K562 (cell line): ENCODE measurements at regions not wholly inside any gene's neighbourhood (a gene's known extent, or its start where the extent isn't known, plus 50 kb on each side); places are given as distances from the start of the nearest gene placed in this dataset.

Experiments used
- ATAC-seq: fragments of 200-7000 bp; cut with Tn5 transposase; 3 replicates; pipeline ENCODE4 v1.9.1; 2020; ENCODE audit warnings: moderate library complexity
- BruUV-seq: library from RNA; stranded (reverse); fragments of 400-500 nt; replicated peaks from 2 replicates; lab custom pipeline; 2021; lab: Mats Ljungman, UMichigan
- CTCF ChIA-PET: fragments of 300-600 bp; formaldehyde crosslinking; extraction: SDS; loops from one replicate; lab custom pipeline; 2021; ENCODE audit warnings: low intra/inter-chr PET ratio; lab: Yijun Ruan, JAX
- POLR2A ChIA-PET: fragments of 300-600, 350-650 bp; sonication (Branson Sonifier 250); formaldehyde crosslinking; extraction: SDS; loops from one replicate; lab custom pipeline; 2021; ENCODE audit warnings: antibody characterized with exemption, inconsistent platforms; lab: Yijun Ruan, JAX
- DNase-seq, 4 experiments: peaks; one replicate each; pipeline versions ENCODE4 v3.0.0 to v3.0.0-alpha.2; 2011 to 2018; ENCODE audit warnings: low spot score in 3 of 4, mixed read lengths in 3 of 4; ENCODE audit errors: extremely low read depth in 1 of 4
- FAIRE-seq: peaks from 2 replicates; lab custom pipeline; 2011; peaks lifted over from hg19 to GRCh38; lab: Jason Lieb, UNC
- H2AFZ ChIP-seq: 2 replicates; pipeline ENCODE4 v1.6.0; 2011; ENCODE audit warnings: low read depth, low read length, control low read depth, inconsistent platforms
- H3K27ac ChIP-seq: fragments of 200-600 bp; 3 replicates; pipeline ENCODE4 v1.8.0; 2011; ENCODE audit warnings: low read depth, mild to moderate bottlenecking, control low read depth, inconsistent platforms, low read length, moderate library complexity, mixed read lengths; ENCODE audit errors: extremely low read depth
- H3K27me3 ChIP-seq, 2 experiments: fragments of 300-600 bp in 1 of 2; 2 replicates in 1 of 2; 3 replicates in 1 of 2; pipeline versions ENCODE4 v1.6.0 to v1.8.0; 2011; ENCODE audit warnings: inconsistent platforms in 2 of 2, low read length in 2 of 2, mild to moderate bottlenecking in 1 of 2, mixed read lengths in 1 of 2, moderate library complexity in 1 of 2; ENCODE audit not compliant: control insufficient read depth in 2 of 2, insufficient read depth in 2 of 2
- H3K36me3 ChIP-seq: fragments of 300-600 bp; 3 replicates; pipeline ENCODE4 v1.8.0; 2011; ENCODE audit warnings: mild to moderate bottlenecking, low read length, inconsistent platforms; ENCODE audit not compliant: control insufficient read depth, insufficient read depth
- H3K4me1 ChIP-seq, 2 experiments: fragments of 200-600 bp in 1 of 2; replicated peaks in 1 of 2; 2 replicates in 1 of 2; 3 replicates in 1 of 2; pipeline versions ENCODE4 v1.5.1 to v1.8.0; 2011; ENCODE audit warnings: inconsistent platforms in 2 of 2, low read length in 2 of 2, mild to moderate bottlenecking in 1 of 2, mixed read lengths in 1 of 2, moderate library complexity in 1 of 2; ENCODE audit not compliant: control insufficient read depth in 2 of 2, insufficient read depth in 2 of 2
- H3K4me2 ChIP-seq: 2 replicates; pipeline ENCODE4 v1.6.1; 2011; ENCODE audit warnings: low read length, control low read depth, inconsistent platforms, mixed read lengths; ENCODE audit not compliant: insufficient read depth
- H3K4me3 ChIP-seq: fragments of 200-600 bp; sonication (generic), shearing (Covaris generic); 2 replicates; pipeline ENCODE4 v1.5.1; 2016; ENCODE audit warnings: control low read depth, inconsistent platforms
- H3K79me2 ChIP-seq: fragments of 200-600 bp; 3 replicates; pipeline ENCODE4 v1.8.0; 2011; ENCODE audit warnings: low read length, inconsistent platforms; ENCODE audit not compliant: control insufficient read depth, insufficient read depth
- H3K9ac ChIP-seq, 2 experiments: 2 replicates each; pipeline versions ENCODE4 v1.6.0 to v1.6.1; 2011; ENCODE audit warnings: low read depth in 2 of 2, low read length in 2 of 2, control low read depth in 1 of 2, inconsistent platforms in 1 of 2, mild to moderate bottlenecking in 1 of 2, mixed read lengths in 1 of 2; ENCODE audit not compliant: insufficient read depth in 1 of 2
- H3K9me1 ChIP-seq: one replicate; pipeline ENCODE4 v1.6.0; 2011; ENCODE audit warnings: inconsistent platforms, mild to moderate bottlenecking, low read length, moderate library complexity; ENCODE audit not compliant: control insufficient read depth, insufficient read depth
- H3K9me3 ChIP-seq: replicated peaks from 2 replicates; pipeline ENCODE4 v1.5.1; 2011; ENCODE audit warnings: low read depth, low read length, inconsistent platforms; ENCODE audit not compliant: control insufficient read depth, insufficient read depth
- H4K20me1 ChIP-seq: replicated peaks from 2 replicates; pipeline ENCODE4 v1.6.1; 2011; ENCODE audit warnings: low read length, inconsistent platforms, mixed read lengths; ENCODE audit not compliant: control insufficient read depth, insufficient read depth
- FOXK2 ChIP-seq, 2 experiments: fragments of 450-650 bp; IDR thresholded peaks in 1 of 2; conservative IDR thresholded peaks in 1 of 2; 2 replicates each; pipeline ENCODE4 v1.6.1; 2016; ENCODE audit warnings: low read depth in 2 of 2, mild to moderate bottlenecking in 1 of 2
- TEAD1 ChIP-seq, 2 experiments: fragments of 450-650 bp in 1 of 2; sonication (generic) in 1 of 2; formaldehyde crosslinking; IDR thresholded peaks; 2 replicates each; pipeline versions ENCODE4 v1.4.0 to v1.8.0; 2020 to 2022; ENCODE audit warnings: mild to moderate bottlenecking in 2 of 2, missing genetic modification reagents in 1 of 2
- WGBS: fragments of 100-300 bp; shearing (Covaris generic); methylation state at CpG from one replicate; pipeline ENCODE4 v1.1.6; 2016; ENCODE audit warnings: low coverage, mixed read lengths; ENCODE audit not compliant: insufficient coverage; ENCODE audit errors: missing lambda C conversion rate; 5-methylcytosine and 5-hydroxymethylcytosine counted together
- in situ Hi-C: fragments of 300-500 bp; cut with MboI; formaldehyde crosslinking; loops from 4 replicates; pipeline ENCODE4 v1.15.0; 2018; ENCODE audit warnings: inconsistent platforms, mixed read lengths
- intact Hi-C: fragments of 100-400 bp; cut with micrococcal nuclease; formaldehyde crosslinking; loops from 2 replicates; pipeline ENCODE4 v1.14.2; 2022
- TF ChIP-seq, protein P1 (sequence below), 2 experiments: fragments of 450-650 bp; IDR thresholded peaks; 2 replicates each; pipeline ENCODE4 v1.6.1; 2016; ENCODE audit warnings: mild to moderate bottlenecking in 2 of 2, borderline replicate concordance in 1 of 2, low read depth in 1 of 2, moderate library complexity in 1 of 2
- TF ChIP-seq, protein P2 (sequence below), 2 experiments: fragments of 150-350 bp in 1 of 2; IDR thresholded peaks; 2 replicates each; pipeline ENCODE4 v1.6.1; 2012 to 2016; ENCODE audit warnings: low read depth in 2 of 2, low read length in 2 of 2, mild to moderate bottlenecking in 1 of 2, moderate library complexity in 1 of 2
- TF ChIP-seq, protein P3 (sequence below): sonication (generic); formaldehyde crosslinking; IDR thresholded peaks from 2 replicates; pipeline ENCODE4 v1.8.1; 2023; ENCODE audit warnings: mild to moderate bottlenecking, missing genetic modification reagents

DNA sequence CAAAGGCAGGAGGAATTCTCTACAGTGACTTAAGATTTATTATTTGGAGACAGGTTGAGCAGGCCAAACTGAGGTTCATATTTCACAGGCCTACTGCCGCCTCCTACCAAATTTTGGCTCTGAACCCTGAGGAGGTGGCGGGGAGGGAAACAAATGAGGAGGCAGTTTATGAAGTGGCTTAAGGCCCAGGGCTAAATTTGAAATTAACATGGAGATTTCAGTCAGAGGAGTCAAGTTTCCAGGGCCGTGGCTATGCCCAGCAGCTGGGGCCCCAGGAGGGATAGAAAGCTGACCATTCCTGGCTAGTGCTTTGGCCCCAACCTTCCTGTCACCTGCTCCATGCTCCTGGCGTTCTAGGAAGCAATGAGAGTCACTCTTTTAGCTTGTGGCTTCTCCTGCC, 73.4 kb upstream of the ARHGAP36 start:
- H3K9ac ChIP-seq: no peak overlapping the region
- no peak overlapping the region for H2AFZ ChIP-seq
- H3K9me1 ChIP-seq: no peaks in the 10 kb centered on the region
- no peaks in the 10 kb centered on the region; the same call in 1 of the 2 replicates for H4K20me1 ChIP-seq
- H3K36me3 ChIP-seq: no peaks in the 10 kb centered on the region
- H3K9me3 ChIP-seq: no peaks in the 10 kb centered on the region
- WGBS: 22% methylated on average over 3 of the region's 4 CpGs
- no peak for DNase-seq
- POLR2A ChIA-PET: no interaction called here
- ATAC-seq: no peak
- no peak overlapping the region for H3K27ac ChIP-seq
- no peak overlapping the region for H3K4me2 ChIP-seq
- H3K4me1 ChIP-seq: no peaks in the 10 kb centered on the region; a peak in 1 of 5 replicates
- no peaks in the 10 kb centered on the region for H3K79me2 ChIP-seq
- intact Hi-C loops: no loop called here
- FAIRE-seq: no peak
- no TSS peak for BruUV-seq
- CTCF ChIA-PET: no interaction called here
- in situ Hi-C loops: no loop called here
- H3K4me3 ChIP-seq: no peak overlapping the region
- H3K27me3 ChIP-seq: no peaks in the 10 kb centered on the region
- TF ChIP-seq, protein P1, sequence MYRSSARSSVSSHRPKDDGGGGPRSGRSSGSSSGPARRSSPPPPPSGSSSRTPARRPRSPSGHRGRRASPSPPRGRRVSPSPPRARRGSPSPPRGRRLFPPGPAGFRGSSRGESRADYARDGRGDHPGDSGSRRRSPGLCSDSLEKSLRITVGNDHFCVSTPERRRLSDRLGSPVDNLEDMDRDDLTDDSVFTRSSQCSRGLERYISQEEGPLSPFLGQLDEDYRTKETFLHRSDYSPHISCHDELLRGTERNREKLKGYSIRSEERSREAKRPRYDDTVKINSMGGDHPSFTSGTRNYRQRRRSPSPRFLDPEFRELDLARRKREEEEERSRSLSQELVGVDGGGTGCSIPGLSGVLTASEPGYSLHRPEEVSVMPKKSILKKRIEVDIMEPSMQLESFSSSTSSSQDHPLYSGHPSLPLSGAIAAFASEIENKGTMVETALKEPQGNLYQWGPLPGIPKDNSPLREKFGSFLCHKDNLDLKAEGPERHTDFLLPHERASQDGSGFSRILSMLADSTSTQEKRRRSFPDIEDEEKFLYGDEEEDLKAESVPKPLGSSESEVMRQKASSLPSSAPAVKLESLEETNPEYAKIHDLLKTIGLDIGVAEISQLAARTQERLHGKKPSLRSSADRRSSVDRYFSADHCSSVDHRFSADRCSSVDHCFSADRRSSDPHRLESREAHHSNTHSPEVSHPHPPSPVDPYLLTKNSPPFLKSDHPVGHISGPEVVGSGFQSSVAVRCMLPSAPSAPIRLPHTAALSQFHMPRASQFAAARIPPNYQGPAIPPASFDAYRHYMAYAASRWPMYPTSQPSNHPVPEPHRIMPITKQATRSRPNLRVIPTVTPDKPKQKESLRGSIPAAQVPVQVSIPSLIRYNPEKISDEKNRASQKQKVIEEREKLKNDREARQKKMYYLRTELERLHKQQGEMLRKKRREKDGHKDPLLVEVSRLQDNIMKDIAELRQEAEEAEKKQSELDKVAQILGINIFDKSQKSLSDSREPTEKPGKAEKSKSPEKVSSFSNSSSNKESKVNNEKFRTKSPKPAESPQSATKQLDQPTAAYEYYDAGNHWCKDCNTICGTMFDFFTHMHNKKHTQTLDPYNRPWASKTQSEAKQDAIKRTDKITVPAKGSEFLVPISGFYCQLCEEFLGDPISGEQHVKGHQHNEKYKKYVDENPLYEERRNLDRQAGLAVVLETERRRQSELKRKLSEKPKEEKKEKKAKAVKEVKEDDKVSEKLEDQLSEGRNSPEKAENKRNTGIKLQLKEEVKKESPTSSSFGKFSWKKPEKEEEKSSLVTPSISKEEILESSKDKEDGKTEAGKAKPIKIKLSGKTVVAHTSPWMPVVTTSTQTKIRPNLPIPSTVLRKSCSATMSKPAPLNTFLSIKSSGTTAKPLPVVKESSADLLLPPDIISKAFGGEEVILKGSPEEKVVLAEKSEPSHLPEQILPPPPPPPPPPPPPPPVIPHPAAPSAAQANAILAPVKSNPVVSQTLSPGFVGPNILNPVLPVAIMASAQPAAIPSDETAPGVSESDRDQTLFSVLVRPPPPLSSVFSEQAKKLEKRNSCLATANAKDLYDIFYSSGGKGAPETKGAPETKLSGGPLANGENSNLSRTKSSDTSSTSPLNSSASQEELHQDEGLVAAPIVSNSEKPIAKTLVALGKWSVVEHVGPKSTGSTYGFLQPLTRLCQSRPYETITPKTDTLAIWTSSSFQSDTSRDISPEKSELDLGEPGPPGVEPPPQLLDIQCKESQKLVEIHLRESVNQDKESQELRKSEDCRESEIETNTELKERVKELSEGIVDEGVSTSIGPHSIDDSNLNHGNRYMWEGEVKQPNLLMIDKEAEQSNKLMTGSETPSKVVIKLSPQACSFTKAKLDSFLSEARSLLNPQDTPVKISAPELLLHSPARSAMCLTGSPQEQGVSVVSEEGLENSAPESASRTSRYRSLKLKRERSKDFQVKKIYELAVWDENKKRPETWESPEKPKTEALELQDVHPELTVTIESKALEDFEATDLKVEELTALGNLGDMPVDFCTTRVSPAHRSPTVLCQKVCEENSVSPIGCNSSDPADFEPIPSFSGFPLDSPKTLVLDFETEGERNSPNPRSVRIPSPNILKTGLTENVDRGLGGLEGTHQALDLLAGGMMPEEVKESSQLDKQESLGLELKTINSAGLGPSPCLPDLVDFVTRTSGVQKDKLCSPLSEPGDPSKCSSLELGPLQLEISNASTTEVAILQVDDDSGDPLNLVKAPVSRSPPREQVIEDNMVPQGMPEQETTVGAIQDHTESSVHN (IDR thresholded peaks at IDR 0.05; ENCODE audit: borderline replicate concordance in 1 of 2, low read depth in 1 of 2): no peak
- TF ChIP-seq, protein P2, sequence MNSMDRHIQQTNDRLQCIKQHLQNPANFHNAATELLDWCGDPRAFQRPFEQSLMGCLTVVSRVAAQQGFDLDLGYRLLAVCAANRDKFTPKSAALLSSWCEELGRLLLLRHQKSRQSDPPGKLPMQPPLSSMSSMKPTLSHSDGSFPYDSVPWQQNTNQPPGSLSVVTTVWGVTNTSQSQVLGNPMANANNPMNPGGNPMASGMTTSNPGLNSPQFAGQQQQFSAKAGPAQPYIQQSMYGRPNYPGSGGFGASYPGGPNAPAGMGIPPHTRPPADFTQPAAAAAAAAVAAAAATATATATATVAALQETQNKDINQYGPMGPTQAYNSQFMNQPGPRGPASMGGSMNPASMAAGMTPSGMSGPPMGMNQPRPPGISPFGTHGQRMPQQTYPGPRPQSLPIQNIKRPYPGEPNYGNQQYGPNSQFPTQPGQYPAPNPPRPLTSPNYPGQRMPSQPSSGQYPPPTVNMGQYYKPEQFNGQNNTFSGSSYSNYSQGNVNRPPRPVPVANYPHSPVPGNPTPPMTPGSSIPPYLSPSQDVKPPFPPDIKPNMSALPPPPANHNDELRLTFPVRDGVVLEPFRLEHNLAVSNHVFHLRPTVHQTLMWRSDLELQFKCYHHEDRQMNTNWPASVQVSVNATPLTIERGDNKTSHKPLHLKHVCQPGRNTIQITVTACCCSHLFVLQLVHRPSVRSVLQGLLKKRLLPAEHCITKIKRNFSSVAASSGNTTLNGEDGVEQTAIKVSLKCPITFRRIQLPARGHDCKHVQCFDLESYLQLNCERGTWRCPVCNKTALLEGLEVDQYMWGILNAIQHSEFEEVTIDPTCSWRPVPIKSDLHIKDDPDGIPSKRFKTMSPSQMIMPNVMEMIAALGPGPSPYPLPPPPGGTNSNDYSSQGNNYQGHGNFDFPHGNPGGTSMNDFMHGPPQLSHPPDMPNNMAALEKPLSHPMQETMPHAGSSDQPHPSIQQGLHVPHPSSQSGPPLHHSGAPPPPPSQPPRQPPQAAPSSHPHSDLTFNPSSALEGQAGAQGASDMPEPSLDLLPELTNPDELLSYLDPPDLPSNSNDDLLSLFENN (IDR thresholded peaks at IDR 0.05; ENCODE audit: low read depth in 2 of 2, low read length in 2 of 2): no peak
- TF ChIP-seq TEAD1 (CRISPR knock-in tag; IDR thresholded peaks at IDR 0.05) (no peak), FOXK2 (conservative IDR thresholded peaks at IDR 0.05 in 1 of 2, IDR thresholded peaks at IDR 0.05 in 1 of 2; ENCODE audit: low read depth in 2 of 2) (no peak)
- TF ChIP-seq, protein P3, sequence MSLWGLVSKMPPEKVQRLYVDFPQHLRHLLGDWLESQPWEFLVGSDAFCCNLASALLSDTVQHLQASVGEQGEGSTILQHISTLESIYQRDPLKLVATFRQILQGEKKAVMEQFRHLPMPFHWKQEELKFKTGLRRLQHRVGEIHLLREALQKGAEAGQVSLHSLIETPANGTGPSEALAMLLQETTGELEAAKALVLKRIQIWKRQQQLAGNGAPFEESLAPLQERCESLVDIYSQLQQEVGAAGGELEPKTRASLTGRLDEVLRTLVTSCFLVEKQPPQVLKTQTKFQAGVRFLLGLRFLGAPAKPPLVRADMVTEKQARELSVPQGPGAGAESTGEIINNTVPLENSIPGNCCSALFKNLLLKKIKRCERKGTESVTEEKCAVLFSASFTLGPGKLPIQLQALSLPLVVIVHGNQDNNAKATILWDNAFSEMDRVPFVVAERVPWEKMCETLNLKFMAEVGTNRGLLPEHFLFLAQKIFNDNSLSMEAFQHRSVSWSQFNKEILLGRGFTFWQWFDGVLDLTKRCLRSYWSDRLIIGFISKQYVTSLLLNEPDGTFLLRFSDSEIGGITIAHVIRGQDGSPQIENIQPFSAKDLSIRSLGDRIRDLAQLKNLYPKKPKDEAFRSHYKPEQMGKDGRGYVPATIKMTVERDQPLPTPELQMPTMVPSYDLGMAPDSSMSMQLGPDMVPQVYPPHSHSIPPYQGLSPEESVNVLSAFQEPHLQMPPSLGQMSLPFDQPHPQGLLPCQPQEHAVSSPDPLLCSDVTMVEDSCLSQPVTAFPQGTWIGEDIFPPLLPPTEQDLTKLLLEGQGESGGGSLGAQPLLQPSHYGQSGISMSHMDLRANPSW (CRISPR knock-in tag): no peak
